ENCODE measurements at regions not wholly inside any gene's neighbourhood (a gene's known extent, or its start where the extent isn't known, plus 50 kb on each side); places are given as distances from the start of the nearest gene placed in this dataset.

GRCh38 chr11:8834379-8834778, 76.6 kb upstream of the AKIP1 start:
- Histone ChIP-seq H3K27ac (ENCODE audit: low read depth, low read length) (no peak overlapping the region), H3K9ac (ENCODE audit: low read length) (no peak overlapping the region), H3K9me3 (ENCODE audit: insufficient read depth, low read length) (no peaks in the 10 kb centered on the region), H3K36me3 (ENCODE audit: low read length) (no peaks in the 10 kb centered on the region), H3K9me2 (replicated peaks; ENCODE audit: insufficient read depth, low read length) (no peaks in the 10 kb centered on the region), H3K4me2 (ENCODE audit: low read depth, low read length, poor library complexity, severe bottlenecking) (no peak overlapping the region), H4K20me1 (ENCODE audit: low read depth, low read length) (no peaks in the 10 kb centered on the region), H2AFZ (ENCODE audit: low read depth, low read length, severe bottlenecking) (no peak overlapping the region), H3K79me2 (ENCODE audit: insufficient read depth, low read length) (no peaks in the 10 kb centered on the region), H3K4me3 (ENCODE audit: insufficient read depth, low read length, poor library complexity, severe bottlenecking) (no peak overlapping the region), H3K27me3 (ENCODE audit: low read length) (no peaks in the 10 kb centered on the region), H3F3A (ENCODE audit: insufficient read depth) (no peaks in the 10 kb centered on the region)
- no peak for TF ChIP-seq CTCF (IDR thresholded peaks at IDR 0.05; ENCODE audit: insufficient read depth, low read length, poor library complexity, severe bottlenecking)
- no peak for TF ChIP-seq EZH2phosphoT487 (conservative IDR thresholded peaks at IDR 0.05; ENCODE audit: low read length)

- Histone ChIP-seq H3K9ac (ENCODE audit: low read length) (no peak overlapping the region), H3K9me3 (ENCODE audit: insufficient read depth, low read length) (no peaks in the 10 kb centered on the region), H3K27me3 (ENCODE audit: low read length) (no peaks in the 10 kb centered on the region), H3K9me2 (replicated peaks; ENCODE audit: insufficient read depth, low read length) (no peaks in the 10 kb centered on the region), H3K36me3 (ENCODE audit: low read length) (no peaks in the 10 kb centered on the region), H3K27ac (ENCODE audit: low read depth, low read length) (no peak overlapping the region), H2AFZ (ENCODE audit: low read depth, low read length, severe bottlenecking) (no peak overlapping the region), H3F3A (ENCODE audit: insufficient read depth) (no peaks in the 10 kb centered on the region), H3K4me3 (ENCODE audit: insufficient read depth, low read length, poor library complexity, severe bottlenecking) (no peak overlapping the region), H4K20me1 (ENCODE audit: low read depth, low read length) (no peaks in the 10 kb centered on the region), H3K79me2 (ENCODE audit: insufficient read depth, low read length) (no peaks in the 10 kb centered on the region), H3K4me2 (ENCODE audit: low read depth, low read length, poor library complexity, severe bottlenecking) (no peak overlapping the region)
- no peak for TF ChIP-seq EZH2phosphoT487 (conservative IDR thresholded peaks at IDR 0.05; ENCODE audit: low read length)
- TF ChIP-seq CTCF (IDR thresholded peaks at IDR 0.05; ENCODE audit: insufficient read depth, low read length, poor library complexity, severe bottlenecking): no peak
Observed at GRCh38 chr11:8838248-8838647, 72.7 kb upstream of the AKIP1 start.

GRCh38 chr11:8839306-8839956, 71.6 kb upstream of the AKIP1 start:
- H3K9me3 ChIP-seq (ENCODE audit: insufficient read depth, low read length): no peaks in the 10 kb centered on the region
- no peak overlapping the region for H3K4me3 ChIP-seq (ENCODE audit: insufficient read depth, low read length, poor library complexity, severe bottlenecking)
- no peak overlapping the region for H2AFZ ChIP-seq (ENCODE audit: low read depth, low read length, severe bottlenecking)
- TF ChIP-seq EZH2phosphoT487 (conservative IDR thresholded peaks at IDR 0.05; ENCODE audit: low read length) (no peak), CTCF (IDR thresholded peaks at IDR 0.05; ENCODE audit: insufficient read depth, low read length, poor library complexity, severe bottlenecking) (no peak)
- H3K36me3 ChIP-seq (ENCODE audit: low read length): no peaks in the 10 kb centered on the region
- no peaks in the 10 kb centered on the region for H4K20me1 ChIP-seq (ENCODE audit: low read depth, low read length)
- no peaks in the 10 kb centered on the region for H3K27me3 ChIP-seq (ENCODE audit: low read length)
- no peak overlapping the region for H3K27ac ChIP-seq (ENCODE audit: low read depth, low read length)
- H3K9ac ChIP-seq (ENCODE audit: low read length): no peak overlapping the region
- H3K4me2 ChIP-seq (ENCODE audit: low read depth, low read length, poor library complexity, severe bottlenecking): no peak overlapping the region
- no peaks in the 10 kb centered on the region for H3F3A ChIP-seq (ENCODE audit: insufficient read depth)
- no peaks in the 10 kb centered on the region for H3K79me2 ChIP-seq (ENCODE audit: insufficient read depth, low read length)
- no peaks in the 10 kb centered on the region for H3K9me2 ChIP-seq (replicated peaks; ENCODE audit: insufficient read depth, low read length)
